ENCODE measurements at regions not wholly inside any gene's neighbourhood (a gene's known extent, or its start where the extent isn't known, plus 50 kb on each side); places are given as distances from the start of the nearest gene placed in this dataset.

- Histone ChIP-seq H3K4ac (replicated peaks; ENCODE audit: insufficient read length, low read depth, low read length) (no peak overlapping the region), H2AK5ac (ENCODE audit: low read depth, low read length) (no peak overlapping the region), H4K91ac (replicated peaks; ENCODE audit: insufficient read length, low read length) (no peak overlapping the region), H3K14ac (ENCODE audit: insufficient read length) (no peak overlapping the region), H3K23me2 (ENCODE audit: low read depth, low read length) (0 out of 2 replicates have a peak, but pooled peaks cover 2% of the 10 kb centered on the region), H3K36me3 (ENCODE audit: control insufficient read depth in 2 of 4, insufficient read depth in 4 of 4, low read length in 3 of 4) (no peaks in the 10 kb centered on the region), H3K4me3 (ENCODE audit: extremely low read depth in 1 of 4, insufficient read depth in 2 of 4, low read depth in 3 of 4, low read length in 4 of 4) (no peak overlapping the region), H3K9ac (replicated peaks in 1 of 4; ENCODE audit: extremely low read depth in 1 of 4, low read depth in 3 of 4, low read length in 3 of 4) (no peak overlapping the region), H3K23ac (ENCODE audit: insufficient read length) (no peak overlapping the region), H2BK120ac (replicated peaks; ENCODE audit: low read depth, low read length) (no peak overlapping the region), H2BK15ac (ENCODE audit: low read length) (no peak overlapping the region), H3K18ac (ENCODE audit: extremely low read depth, low read length) (no peak overlapping the region), H2BK12ac (ENCODE audit: low read depth, low read length) (no peak overlapping the region), H3K27me3 (replicated peaks in 1 of 4; ENCODE audit: control insufficient read depth in 3 of 4, extremely low read depth in 1 of 4, insufficient read depth in 3 of 4, low read length in 3 of 4) (no peaks in the 10 kb centered on the region), H3K79me1 (ENCODE audit: low read depth, low read length) (no peaks in the 10 kb centered on the region), H4K5ac (ENCODE audit: insufficient read length, low read depth, low read length) (no peak overlapping the region), H3K4me1 (replicated peaks in 1 of 4; ENCODE audit: control insufficient read depth in 3 of 4, insufficient read depth in 4 of 4, low read length in 3 of 4) (no peaks in the 10 kb centered on the region), H3K27ac (ENCODE audit: low read depth, low read length) (no peak overlapping the region), H3K56ac (replicated peaks; ENCODE audit: insufficient read length, low read depth, low read length) (no peak overlapping the region), H3K79me2 (ENCODE audit: control insufficient read depth in 1 of 2, insufficient read depth in 2 of 2, low read length in 2 of 2) (no peaks in the 10 kb centered on the region), H3K9me3 (ENCODE audit: insufficient read depth in 2 of 2, low read depth in 1 of 2, low read length in 1 of 2) (no peaks in the 10 kb centered on the region), H2AFZ (ENCODE audit: low read length) (no peak overlapping the region), H2BK5ac (ENCODE audit: low read depth, low read length) (no peak overlapping the region), H4K20me1 (replicated peaks in 1 of 2; ENCODE audit: control insufficient read depth in 1 of 2, insufficient read depth in 2 of 2, low read length in 2 of 2) (no peaks in the 10 kb centered on the region), H3K4me2 (ENCODE audit: insufficient read depth in 1 of 2, low read depth in 2 of 2, low read length in 2 of 2) (no peak overlapping the region), H2BK20ac (ENCODE audit: low read length) (no peak overlapping the region), H4K8ac (ENCODE audit: extremely low read depth, insufficient read depth, low read length) (no peak overlapping the region)
- ChIA-PET POLR2A (ENCODE audit: partially characterized antibody) (no interaction called here), CTCF (ENCODE audit: partially characterized antibody) (interaction anchor here (0.7 kb wide), 1 partner anchor 19 kb away, joined by 3 read pairs; no protein-coding TSS in a partner anchor)
- 83% methylated on average over 1 of the region's 1 CpG; no CpG with 5 or more reads in 1 of the 2 experiments for WGBS, 2 experiments (ENCODE audit: extremely low coverage in 1 of 2, insufficient coverage in 1 of 2, insufficient read length in 1 of 2, insufficient replicate concordance in 2 of 2, low coverage in 1 of 2, low lambda C conversion rate in 2 of 2, missing lambda C conversion rate in 1 of 2)
- DNase-seq (ENCODE audit: low read depth in 1 of 2, low spot score in 2 of 2) (no peak), FAIRE-seq (no peak)
- no peak for TF ChIP-seq EZH2 (IDR thresholded peaks at IDR 0.05; ENCODE audit: low read depth, low read length, severe bottlenecking)
- no peak for TF ChIP-seq NANOG (IDR thresholded peaks at IDR 0.05; ENCODE audit: insufficient read depth, low read depth, low read length, poor library complexity, severe bottlenecking)
- no peak for TF ChIP-seq CBX8 (IDR thresholded peaks at IDR 0.05; ENCODE audit: borderline replicate concordance, low read depth, low read length)
- no peak for TF ChIP-seq SAP30 (IDR thresholded peaks at IDR 0.05; ENCODE audit: insufficient read depth, insufficient replicate concordance, low read length)
- TF ChIP-seq BACH1 (IDR thresholded peaks at IDR 0.05; ENCODE audit: low read length): no peak
- no peak for TF ChIP-seq KDM4A (IDR thresholded peaks at IDR 0.05; ENCODE audit: low read depth, low read length, severe bottlenecking)
- no peak for TF ChIP-seq CTBP2 (IDR thresholded peaks at IDR 0.05; ENCODE audit: borderline replicate concordance, insufficient read depth, insufficient read length, low read length)
- TF ChIP-seq USF2 (IDR thresholded peaks at IDR 0.05; ENCODE audit: low read length): no peak
- TF ChIP-seq SIRT6 (IDR thresholded peaks at IDR 0.05; ENCODE audit: low read length): no peak
- no peak for TF ChIP-seq SRF (IDR thresholded peaks at IDR 0.05; ENCODE audit: low read depth, low read length)
- no peak for TF ChIP-seq CREB1 (IDR thresholded peaks at IDR 0.05)
- no peak for TF ChIP-seq TEAD4 (IDR thresholded peaks at IDR 0.05; ENCODE audit: low read depth, low read length)
- TF ChIP-seq MAFK (IDR thresholded peaks at IDR 0.05; ENCODE audit: low read depth, low read length): no peak
- no peak for TF ChIP-seq HDAC6 (IDR thresholded peaks at IDR 0.05; ENCODE audit: low read depth, low read length)
- no peak for TF ChIP-seq CEBPB (IDR thresholded peaks at IDR 0.05; ENCODE audit: low read depth, low read length)
These were observed 73.4 kb upstream of the WT1 start for GRCh38 chr11:32508780-32509179.
